SU-DHL-6 (cell line): ENCODE measurements at regions not wholly inside any gene's neighbourhood (a gene's known extent, or its start where the extent isn't known, plus 50 kb on each side); places are given as distances from the start of the nearest gene placed in this dataset.

Experiments
- CTCF ChIP-seq: fragments of 200-600 bp; sonication (generic); IDR thresholded peaks from one replicate; pipeline ENCODE4 v1.5.1; 2017; ENCODE audit warnings: antibody characterized with exemption, mild to moderate bottlenecking, low read length, moderate library complexity; ENCODE audit not compliant: insufficient read depth, poor library complexity, severe bottlenecking
- EZH2phosphoT487 ChIP-seq: fragments of 200-600 bp; sonication (generic), shearing (Covaris generic); conservative IDR thresholded peaks from 2 replicates; pipeline ENCODE4 v1.6.1; 2018; ENCODE audit warnings: mild to moderate bottlenecking, antibody characterized with exemption, low read length, moderate library complexity, mixed read lengths

- TF ChIP-seq CTCF: no peak
- TF ChIP-seq EZH2phosphoT487: no peak
Observed at GRCh38 chr9:107431461-107431860, 58.1 kb downstream of the KLF4 start.
